Activated CD4-positive, alpha-beta T cell treated with anti-CD3 and anti-CD28 coated beads for 24 hours (primary cell): ENCODE measurements at regions not wholly inside any gene's neighbourhood (a gene's known extent, or its start where the extent isn't known, plus 50 kb on each side); places are given as distances from the start of the nearest gene placed in this dataset.
"Not testable (repeated sequence)": the region's sequence is repeated elsewhere in the genome, so short reads cannot be mapped to it uniquely, and the experiment has no call there.

Source experiments
- DNase-seq, 2 donors: peaks; one replicate each; pipeline ENCODE4 v3.0.0-alpha.2; 2020; ENCODE audit warnings: low read depth in 2 of 2

DNA sequence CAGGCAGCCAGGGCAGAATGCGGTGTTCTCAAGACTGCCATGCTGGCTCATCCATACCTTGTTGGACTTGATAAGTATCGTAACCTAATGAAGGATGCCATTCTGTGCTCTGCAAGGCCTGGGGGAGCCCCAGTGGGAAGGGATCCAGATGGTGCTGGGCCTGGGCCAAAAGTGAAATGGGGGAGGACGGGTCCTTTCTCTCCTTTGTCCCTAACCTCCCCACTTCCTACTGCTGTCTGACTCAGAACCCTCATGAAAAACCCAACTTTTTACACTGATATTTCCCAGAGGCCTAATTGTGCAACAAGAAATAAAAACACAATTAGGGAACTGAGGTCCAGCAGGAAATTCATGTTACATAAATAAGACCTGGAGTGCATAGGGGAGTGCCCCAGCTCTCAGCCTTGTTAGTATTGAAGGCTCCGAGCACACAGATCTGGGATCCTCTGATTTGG lies 193.7 kb upstream of the SVIL start:
- DNase-seq = no peak

DNA sequence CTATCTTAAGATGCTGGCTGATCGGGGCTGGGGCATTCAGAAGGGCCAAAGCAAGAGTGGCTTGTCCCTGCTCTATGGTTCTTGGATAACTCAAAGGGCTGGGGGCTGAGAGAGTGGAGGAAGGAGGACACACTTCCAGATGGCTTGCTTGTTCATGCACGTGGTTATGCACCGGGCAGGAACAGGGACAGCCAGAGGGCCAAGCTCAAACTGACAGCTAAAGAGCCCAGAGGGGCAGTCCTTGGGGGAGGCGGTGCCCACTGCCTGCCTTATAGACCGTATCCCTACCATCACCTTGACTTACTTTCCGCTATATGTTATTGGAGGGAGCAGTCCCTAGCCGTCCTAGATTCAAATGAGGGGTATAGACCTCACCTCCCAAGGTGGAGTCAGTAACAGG lies 192.7 kb upstream of the SVIL start:
- DNase-seq = no peak

DNA sequence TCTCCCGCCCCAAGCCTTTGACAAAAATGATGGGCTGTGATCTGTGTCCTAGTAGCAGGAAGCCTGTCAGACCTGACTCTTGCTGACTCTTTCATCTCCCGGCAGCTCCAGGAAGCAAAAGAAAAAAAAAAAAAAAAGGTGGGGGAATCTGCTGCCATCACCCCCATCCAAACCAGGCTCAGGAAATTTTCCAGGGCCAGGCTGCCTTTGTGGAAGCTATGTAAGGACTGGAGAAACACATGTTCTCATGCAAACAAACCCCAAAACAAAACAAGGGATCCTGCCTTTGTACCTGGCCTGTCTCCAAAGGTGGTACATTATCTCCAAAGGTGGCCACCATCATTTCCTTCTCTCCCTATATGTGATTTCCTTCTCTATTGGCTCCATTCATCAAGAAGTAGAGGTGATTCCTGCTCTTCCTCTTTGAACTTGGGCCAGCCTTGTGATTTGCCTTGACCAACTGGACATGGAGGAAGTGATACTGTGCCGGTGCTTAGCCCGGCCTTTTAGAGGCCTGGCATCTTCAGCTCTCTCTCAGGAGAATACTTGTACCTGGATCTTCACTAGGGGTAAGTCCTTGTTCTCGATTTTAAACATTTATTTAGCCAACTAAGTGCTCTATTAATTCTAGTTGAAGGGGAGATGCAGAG lies 192.2 kb upstream of the SVIL start:
- no peak for DNase-seq

DNA sequence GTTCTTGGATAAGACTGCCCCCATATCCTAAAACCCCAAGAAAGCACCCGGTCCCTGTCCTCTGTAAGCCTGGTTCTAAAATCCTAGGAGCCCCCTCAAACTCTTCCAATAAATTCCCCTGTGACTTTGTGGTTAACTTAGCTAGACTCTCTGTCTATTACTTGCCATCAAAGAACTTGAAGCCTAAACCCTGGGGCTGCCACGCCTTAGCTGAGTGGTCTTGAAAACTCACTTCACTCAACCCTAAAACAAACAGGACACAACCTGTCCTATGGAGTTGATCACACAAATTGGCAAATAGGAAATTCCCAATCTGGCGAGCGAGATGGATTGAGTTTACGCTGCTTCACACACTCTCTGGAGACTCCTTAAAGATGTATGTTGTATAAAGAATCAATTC lies 191.4 kb upstream of the SVIL start:
- DNase-seq = no peak

DNA sequence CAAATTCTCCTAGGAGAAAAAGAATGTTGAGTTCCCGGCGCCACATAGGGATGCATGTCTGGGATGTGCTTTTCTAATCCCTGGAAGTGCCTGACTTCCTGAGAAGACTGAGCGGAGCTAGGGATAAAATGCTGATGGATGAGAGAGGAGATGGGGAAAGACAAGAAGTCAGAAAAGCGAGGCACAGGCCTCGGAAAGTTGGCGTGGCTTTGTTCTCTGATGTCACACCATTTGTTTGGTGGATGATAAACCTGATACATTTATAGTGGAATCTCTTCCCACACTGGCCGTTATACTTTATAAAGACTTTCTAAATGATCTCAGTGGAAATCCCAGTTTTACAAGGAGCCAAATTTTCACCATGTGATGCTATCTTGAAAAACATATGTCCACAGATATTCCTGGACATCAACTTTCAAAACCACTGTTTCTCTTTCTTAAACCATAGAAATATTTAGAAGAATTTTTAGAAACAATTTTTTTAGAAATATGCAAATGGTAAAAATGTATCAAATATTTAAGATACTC lies 188.8 kb upstream of the SVIL start:
- no peak for DNase-seq

DNA sequence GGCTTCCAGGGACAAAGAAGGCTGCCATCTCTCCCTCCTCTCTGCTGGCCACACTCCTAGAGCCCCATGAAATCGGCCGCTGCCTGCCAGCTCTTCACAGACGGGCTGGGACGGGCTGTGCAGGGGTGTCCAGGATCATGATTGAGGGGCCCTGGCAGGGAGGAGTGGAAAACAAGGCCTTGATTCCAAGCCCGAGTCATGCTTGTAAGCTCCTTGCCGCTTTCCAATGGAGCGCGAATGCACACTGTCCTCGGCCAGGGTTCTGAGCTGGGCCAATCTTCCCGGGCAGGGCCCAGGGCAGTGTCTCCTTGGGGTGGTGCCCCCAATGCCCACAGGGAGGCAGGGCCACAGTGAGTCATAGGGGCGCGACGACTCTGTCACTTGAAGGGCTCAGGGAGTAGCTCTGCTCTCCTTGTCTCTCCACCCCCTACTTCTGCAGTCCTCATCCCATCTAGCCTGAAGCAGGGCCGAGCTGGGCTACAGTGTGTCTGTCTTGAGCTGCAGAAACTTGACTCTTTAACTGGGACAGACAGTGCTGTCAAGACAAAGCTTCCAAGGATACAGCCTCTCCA lies 186.2 kb upstream of the SVIL start:
- DNase-seq = no peak

DNA sequence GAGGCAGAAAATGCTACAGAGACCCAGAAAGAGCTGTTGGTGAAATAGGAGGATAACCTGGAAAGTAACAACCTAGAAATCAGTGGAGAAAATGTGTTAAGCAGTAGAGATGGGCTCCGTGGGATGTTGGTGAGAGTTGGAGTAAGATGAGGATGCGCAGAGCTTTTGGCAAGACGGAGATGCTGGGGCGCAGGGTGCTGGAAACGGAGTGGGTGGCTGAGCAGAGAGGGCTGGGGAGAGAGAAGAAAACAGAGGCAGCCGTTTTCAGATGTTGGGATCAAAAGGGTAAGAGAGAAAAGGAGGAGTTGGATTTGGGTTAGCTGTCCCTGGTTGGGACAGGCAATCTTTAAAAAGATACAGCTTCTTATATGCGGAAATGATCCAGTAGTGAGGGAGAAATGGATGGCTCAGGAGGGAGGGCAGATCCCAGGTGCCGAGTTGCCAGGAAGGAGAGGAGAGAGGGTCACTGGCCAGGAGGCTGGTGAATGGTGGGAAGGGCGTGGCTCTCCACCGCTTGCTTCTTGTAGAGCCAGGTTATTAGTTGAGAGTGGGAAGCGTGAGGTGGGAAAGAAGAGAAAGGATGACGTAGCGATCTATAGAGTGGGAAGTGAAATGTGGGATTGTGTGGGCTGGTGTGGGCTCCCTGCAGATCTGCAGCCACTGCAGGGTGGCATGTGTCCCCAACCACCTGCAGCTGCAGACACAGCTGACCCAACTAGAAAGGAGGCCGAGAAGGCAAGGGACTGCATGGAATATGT lies 182.2 kb upstream of the SVIL start:
- no peak for DNase-seq

DNA sequence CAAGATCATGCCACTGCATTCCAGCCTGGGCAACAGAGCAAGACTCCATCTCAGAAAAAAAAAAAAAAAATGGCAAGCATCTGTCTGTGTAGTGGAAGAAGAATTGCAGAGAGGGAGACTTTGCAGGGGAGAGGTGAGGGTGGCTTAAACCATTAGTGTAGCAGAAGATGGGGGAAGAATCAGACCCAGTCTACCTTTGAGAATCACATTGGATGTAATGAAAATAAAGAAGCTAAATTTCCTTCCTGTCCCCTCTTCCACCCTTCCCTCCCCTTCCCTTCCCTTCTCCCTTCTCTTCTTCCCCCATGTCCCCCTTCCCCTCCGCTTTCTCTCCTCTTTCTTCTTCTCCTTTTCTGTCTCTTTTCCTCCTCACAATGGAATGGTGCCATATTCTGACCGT lies 180.8 kb upstream of the SVIL start:
- DNase-seq = no peak

DNA sequence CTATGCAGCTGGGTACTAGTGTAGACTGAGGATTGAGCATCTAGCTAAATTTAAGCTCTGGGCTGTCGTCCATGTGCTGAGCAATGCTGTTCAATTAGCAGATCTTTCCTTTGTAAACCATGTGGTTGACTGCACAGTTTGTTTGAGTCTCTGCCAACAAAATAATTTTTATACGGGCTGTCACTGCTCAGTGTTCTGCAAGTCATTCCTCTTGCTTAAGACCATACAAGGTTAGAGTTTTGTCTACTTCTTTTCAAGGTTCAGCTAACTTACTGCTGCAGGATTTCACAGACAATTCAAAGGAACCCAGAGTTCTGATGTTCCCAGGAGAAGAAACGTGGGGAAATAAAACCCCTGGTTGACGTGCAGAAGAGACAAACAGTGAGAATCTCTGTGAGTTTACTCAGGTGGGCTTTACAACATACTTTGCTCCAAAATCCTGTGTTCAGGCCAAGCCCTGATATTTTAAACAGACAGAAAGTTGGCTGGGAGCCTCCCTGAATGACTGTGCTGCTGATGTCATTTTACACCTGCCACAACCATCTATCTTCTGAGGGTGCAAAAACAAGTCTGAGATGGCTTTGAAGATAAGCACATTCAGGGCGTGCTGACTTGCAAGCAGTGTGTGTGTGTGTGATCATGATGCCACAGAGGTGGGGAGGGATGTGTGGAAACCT lies 177.1 kb upstream of the SVIL start:
- no peak for DNase-seq

DNA sequence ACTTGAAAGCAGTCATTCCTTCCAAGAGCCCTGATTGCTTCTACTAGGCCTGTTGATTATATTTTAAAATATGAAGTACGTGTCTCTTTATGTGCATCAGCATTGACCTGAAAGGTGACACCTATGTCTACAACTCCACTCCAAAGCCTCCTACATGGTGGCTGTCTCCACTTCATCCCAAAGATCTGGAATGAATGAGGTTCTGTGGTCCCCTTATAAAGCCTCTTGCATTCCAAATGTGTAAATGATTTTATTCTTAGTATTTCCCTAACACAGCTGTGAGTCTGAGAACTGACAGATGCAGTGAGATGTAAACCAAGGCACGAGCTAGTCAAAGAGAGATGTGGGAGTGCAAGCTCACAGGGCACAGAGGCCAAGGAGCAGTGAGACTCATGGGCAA lies 176.0 kb upstream of the SVIL start:
- DNase-seq = no peak

DNA sequence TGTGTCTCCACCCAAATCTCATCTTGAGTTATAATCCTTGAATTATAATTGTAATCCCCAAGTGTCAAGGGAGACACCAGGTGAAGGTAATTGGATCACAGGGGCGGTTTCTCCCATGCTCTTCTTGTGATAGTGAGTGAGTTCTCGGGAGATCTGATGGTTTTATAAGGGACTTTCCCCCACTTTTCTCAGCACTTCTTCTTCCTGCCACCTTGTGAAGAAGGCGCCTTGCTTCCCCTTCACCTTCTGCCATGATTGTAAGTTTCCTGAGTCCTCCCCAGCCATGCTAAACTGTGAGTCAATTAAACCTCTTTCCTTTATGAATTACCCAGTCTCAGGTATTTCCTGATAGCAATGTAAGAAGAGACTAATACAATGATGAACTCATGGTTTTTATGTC lies 175.5 kb upstream of the SVIL start:
- not testable (repeated sequence) for DNase-seq

DNA sequence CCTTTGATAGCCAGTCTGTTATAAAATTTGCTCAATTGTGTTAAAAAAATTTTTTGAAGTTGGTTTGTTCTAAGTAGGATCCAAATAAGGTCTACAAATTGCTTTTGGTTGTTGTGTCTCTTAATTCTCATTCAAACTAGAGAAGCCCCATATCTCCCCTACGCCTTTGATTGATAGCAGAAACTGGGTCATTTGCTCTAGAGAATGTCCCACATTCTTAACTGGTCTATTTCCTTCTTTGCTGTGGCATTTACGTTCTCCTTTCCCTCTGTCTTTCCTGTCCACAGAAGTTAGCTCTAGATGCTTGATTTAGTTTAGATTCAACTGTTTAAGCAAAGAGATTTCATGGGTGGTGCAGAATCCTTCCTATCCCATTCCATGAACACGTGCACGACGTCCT lies 174.6 kb upstream of the SVIL start:
- DNase-seq = no peak

DNA sequence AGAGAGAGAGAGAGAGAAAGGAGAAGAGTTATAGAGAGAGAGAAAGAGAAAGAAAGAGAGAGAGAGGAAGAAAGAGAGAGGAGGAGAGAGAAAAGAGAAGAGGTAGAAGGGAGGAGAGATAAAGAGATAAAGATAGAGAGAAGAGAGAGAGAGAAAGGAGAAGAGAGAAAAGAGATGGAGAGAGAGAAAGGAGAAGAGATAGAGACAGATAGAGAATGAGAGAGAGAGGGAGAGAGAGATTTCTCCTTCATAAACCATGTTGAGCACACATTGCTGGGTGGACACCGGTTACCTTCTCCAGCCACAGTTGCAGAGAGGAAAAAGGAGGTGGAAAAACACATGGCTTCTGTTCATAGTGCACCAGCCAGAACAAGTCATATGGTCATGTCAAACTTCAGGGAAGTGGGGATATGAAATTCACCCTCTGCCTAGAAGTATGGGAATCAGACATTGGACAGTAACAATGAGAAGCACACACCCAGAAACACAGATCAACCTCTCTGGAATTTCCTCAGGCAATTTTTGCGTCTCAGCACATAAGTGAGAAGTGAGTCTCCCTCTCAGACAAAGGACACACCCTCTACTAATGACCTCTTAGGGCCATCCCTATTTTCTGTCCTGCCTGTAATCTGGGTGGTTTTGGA lies 172.5 kb upstream of the SVIL start:
- no peak for DNase-seq

DNA sequence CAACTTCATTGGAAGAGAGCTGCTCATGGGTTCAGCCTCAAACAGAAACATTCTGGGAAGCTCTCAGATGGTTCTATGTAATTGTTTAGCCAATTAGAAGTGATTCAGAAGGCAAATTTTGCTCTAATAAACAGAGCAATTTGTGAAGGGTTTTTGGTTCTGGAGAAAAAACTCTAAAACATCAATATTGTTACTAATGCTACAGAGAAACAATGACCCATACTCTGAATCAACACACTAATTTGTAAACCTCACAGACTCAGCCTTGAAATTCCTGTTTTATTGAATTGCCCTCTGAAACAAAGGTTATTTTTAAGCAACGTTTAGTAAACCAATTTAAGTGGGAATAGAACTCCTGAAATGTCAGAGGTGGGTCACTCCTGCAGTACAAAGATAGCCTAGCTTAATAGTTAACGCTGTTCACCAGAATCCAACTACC lies 171.6 kb upstream of the SVIL start:
- DNase-seq = no peak

DNA sequence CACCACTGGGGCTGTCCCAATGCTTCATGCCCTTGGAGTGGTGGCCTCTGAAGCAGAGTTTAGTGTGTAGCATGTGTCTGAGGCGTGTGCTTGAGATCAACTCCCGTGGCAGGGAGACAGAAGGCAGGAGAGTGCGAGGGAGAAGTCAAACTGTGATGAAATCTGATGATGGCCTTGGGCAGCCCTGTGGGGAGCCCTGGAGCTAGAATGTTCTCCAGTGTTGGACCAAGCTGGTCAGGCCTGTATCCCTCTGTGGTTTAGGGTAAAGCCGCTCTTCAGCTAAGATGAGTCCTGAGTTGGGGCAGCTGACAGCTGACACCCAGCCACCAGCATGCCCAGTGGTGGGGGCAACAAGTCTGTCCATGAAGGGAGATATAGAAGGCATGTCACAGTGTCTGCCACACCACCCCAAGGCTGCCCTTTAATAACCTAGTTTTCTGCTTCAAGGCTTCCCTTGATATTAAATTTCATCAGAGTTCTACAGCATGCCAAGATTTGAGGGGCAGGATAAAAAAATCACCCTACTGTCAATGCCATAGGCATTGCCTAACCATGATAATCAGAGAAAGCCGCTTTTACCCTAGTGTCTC lies 170.5 kb upstream of the SVIL start:
- DNase-seq = no peak

DNA sequence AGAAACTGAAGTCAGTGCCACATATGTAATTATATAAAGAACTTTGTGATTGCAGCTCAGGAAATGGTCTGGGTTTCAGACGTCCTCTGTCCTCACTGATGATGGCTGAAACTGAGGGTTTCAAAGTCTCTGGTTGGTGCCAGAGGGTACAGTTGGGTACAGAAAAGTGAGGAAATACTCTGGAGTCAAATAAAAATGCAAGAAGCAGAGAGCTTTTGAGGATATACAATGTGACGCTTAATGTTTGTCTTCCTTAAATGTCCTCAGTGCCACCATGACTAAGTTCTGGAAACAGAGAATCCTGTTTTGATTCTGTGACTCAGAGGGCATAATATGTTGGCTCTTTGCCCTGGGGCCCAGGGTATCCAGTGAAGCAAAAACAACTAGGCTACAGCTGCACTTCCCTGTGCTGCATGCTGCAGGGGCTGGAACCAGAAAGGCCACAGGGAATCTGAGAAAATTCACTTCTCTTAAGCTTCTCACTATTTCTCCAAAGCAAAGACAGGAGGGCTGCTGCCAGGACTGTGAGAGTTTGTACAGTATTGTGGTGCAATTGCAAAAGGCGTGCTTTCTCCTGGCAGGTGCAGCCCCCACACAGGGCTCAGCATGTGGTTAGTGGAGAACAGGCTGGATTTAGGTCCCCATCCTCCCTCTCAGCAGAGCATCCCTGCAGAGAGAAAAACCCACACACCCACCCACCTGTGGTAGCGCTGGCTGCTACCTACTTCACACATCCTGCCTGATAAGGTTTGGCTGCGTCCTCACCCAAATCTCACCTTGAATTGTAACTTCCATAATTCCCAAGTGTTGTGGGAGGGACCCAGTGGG lies 169.5 kb upstream of the SVIL start:
- no peak for DNase-seq

DNA sequence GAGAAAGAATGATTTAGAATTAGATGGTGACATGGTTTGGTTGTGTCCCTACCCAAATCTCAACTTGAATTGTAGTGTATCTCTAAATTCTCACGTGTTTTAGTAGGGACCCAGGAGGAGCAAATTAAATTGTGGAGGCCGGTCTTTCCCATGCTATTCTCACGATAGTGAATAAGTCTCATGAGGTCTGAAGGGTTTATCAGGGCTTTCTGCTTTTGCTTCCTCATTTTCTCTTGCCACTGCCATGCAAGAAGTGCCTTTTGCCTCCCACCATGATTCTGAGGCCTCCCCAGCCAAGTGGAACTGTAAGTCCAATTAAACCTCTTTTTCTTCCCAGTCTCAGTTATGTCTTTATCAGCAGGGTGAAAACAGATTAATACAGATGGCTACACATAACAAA lies 167.4 kb upstream of the SVIL start:
- DNase-seq = no peak

DNA sequence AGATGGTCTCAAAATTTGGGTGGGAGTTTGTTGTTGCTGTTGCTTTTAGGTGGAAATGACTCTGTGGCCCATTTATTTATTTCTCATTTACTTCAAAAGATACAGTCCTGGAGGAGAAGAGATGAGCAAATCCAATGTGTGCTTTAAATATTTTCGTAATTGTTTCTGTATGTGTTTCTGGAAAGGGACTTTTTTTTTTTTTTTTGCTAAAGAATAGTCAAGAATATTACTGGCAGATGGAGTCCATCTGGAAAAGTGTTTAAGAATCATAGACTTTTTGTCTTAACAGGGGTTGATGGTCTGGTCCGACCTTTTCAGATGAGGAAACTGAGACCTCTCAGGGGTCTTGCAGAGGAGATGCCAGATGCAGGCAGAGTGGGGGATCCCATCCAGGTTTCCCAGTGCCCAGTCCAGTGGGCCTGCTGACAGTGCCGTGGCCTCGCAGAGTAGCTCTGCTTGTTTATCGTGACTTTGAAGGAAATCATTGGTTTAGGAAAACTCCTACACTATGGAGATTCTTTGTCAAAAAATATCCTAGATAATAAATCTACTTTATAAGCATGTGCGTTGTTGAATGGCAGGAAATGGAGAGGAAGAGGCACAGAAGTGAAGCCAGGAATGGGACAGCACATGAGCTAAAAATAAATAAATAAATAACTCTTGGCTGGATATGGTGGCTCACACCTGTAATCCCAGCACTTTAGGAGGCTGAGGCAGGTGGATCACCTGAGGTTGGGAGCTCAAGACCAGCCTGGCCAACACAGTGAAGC lies 164.3 kb upstream of the SVIL start:
- DNase-seq = no peak

DNA sequence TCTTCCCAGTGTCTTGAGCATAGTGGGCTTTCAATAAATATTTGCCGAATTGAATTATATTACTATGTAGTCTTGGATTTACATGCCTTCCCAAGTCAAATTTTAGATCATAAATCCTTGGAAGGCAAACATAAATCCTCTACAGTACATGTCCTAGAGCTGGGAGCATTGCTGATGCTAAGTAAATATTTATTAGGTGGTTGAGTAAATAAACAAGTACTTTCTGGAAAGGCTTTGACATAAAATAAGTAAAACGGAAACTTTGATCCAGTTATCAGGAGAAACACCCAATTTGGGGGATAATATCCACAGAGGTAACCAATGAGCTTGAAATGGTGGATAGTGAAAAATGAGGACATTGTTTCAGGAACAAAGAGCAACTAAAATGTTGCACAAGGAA lies 162.8 kb upstream of the SVIL start:
- no peak for DNase-seq

DNA sequence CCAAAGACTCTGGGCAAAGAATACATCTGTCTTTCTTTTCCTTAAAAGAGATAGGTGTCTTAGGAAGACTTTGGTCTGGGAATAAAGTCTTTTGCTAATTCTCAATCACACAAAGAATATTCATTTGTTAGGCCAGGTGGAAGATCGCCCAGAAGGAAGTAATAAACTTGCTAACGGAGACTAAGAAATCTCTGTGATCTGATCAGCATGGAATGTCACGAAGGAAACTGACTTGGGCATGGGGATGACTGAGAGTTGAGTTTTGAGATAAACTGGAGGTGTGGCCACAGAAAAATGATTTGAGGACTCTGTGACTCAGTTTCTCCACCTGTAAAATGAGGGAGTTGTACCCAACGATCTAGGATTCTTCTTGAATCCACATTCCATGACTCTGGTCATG lies 161.1 kb upstream of the SVIL start:
- DNase-seq = no peak
